Stimulated activated CD4-positive, alpha-beta T cell treated with anti-CD3 and anti-CD28 coated beads, Interleukin-2, amount 100 ng/mL, for 24 hours (primary cell): ENCODE measurements at regions not wholly inside any gene's neighbourhood (a gene's known extent, or its start where the extent isn't known, plus 50 kb on each side); places are given as distances from the start of the nearest gene placed in this dataset.

Experiments
- DNase-seq, 2 donors: peaks; one replicate each; pipeline ENCODE4 v3.0.0-alpha.2; 2020

DNA sequence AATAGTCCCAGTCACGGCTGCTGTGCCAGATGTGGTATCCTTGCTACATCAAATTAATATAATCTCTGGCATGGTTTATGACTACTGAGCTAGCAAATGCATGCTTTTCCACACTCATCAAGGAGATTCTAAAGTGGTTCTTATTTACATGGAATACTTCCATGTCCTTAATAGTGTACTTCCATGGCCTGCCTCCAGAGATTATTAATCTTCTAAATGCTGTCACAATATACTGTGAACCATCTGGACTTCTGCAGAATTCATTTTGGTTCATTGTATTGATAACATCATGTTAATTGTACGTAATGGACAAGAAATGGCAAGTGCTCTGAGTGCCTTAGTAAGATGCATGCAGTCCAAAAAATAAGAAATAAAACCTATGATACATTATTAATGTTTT is 230.8 kb downstream of the NUAK1 start:
- DNase-seq: no peak

DNA sequence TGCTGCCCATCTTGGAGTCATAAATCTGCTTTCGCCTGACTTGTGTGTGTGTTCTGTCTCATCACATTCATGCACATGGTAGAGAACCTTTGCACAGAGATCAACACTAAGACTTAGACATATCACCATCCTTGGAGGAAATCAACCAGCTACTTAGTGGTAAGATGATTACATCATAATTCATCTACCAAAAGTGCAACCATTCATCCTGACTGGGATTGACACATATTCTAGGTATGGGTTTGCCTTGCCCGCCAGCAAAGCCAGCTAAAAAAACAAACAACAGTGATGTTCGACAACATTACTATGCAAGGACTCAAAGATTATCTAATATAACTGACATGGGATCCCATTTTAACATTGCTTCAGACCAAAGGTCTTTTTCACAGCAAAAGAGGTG is 228.7 kb downstream of the NUAK1 start:
- no peak for DNase-seq

DNA sequence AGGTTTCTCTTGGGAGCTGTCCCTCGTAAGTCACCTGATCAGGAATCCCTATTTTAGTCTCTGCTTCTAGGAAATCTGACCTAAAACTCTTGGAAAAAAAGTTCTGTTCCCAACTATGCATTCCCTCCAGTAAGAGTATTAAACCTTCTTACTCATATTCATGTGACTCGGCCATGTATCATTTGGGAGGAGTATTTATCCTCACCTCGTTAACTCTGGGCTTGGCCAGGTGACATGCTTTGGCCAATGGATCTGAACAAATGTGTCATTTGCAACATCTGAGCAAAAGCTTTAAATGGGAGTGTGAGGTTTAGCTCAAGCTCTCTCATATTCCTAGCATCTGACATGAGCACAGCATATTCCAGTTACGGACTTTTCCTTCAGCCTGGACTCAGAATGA is 226.8 kb downstream of the NUAK1 start:
- no peak for DNase-seq

DNA sequence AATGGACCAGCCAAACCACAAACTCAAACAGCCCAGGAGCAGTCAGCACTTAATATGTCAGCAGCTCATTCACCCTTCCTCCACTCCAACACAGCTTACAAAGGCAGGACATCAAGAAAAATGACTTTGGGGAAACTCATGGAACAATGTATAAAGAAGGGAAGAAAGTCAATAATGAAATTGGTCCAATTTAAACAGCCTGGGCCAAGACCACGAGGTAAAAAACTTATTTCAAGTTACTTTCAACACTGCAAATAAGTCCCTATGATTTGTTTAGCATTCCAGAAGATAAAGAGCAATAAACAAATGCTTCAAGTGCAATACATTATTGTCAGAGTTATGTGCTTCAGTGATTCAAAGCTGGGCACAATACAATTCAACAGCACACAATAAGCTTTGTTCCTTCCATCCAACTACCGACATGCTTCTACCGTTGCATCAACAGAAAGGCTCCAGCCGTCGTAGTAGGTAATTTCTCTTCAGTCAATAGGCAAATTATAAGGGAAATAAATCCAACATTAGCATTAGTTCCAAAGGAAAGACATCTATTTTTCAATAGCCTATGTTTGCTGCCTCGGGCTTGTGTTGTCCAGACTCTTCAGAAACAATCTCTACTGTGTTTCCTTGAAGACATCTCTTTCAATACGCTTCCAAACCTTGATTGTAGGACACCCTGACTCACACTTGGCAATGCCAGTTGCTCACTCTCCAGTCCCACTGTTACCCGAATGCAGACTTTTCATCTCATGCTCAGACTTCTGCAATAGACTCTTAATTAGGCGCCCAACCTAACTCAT is 225.7 kb downstream of the NUAK1 start:
- no peak for DNase-seq

DNA sequence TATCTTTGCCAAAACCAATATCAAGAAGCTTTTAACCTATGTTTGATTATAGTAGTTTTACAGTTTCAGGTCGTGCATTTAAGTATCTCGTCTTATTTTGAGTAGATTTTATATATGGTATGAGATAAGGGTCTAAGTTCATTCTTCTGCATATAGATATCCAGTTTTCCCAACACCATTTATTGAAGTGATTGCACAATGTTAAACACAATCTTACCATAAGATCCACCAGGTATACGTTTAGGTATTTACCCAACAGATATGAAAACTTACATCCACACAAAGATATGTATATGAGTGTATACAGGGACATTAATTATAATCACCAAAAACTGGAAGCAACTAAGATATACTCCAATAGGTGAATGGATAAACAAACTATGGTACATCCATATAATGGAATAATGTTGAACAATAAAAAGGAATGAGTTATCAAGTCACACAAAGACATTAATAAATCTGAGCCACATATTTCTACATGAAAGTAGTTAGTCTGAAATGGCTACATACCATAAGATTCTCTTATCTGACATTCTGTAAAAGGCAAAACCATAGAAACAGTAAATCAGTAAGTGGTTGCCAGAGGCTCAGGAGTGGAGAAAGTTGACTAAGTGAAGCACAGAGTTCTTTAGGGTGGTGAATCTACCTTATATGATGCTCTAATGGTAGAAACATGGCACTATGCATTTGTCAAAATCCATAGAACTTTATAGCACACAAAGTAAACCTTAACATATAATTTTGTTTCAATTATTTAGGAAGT is 222.6 kb downstream of the NUAK1 start:
- no peak for DNase-seq

DNA sequence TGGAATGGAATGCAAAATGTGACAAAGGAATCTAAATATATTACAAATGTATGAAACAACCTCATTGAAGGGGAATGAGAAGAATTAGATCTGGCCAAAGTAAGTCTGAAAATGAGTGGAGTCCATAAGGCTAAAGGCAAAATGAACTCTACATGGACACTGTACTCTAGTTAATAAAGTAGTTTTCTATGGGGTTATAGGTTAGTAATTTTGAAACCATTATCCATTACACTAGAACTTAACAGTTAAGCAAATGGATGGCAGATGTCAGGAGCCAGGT is 222.1 kb downstream of the NUAK1 start:
- DNase-seq: no peak

DNA sequence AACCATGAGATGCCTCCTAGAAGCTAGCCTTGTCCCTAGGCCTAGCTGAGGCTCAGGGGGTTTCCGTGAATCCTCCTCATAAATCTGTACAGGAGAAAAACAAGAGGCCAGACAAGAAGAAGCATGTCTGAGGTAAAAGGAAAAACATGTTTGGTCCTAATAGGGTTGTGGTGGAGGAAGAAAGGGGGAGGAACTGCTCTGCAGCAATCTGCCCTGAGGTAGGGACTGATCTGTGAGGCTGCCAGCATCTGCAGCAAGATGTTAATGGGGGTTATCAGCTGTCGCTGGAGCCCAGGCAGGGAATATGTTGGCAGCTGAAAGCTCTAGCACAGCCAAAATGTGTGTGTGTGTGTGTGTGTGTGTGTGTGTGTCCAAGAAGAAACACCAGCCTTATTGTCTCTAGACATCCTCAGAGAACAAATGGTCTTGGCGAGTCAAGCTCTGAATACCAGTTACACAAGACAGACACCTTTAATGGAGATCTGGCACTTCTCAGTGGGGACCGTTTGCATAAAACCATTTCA is 218.5 kb downstream of the NUAK1 start:
- DNase-seq: no peak

DNA sequence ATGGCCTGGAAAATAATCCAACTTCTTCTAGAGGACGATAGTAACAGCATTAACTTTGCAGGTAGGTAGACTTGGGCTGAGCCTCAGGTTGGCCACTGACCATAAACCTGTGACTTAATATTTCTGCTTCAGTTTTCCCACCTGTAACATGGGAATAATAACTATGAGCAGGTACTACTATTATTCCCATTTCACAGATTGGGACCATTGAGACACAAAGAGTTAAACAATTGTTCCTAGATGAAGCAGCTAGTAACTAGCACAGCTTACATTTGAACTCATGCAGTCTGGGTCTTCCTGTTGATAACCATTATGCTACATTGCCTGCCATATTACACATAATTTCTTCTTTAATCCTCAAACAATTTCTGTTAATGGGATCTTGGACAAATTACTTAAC is 217.7 kb downstream of the NUAK1 start:
- no peak for DNase-seq

DNA sequence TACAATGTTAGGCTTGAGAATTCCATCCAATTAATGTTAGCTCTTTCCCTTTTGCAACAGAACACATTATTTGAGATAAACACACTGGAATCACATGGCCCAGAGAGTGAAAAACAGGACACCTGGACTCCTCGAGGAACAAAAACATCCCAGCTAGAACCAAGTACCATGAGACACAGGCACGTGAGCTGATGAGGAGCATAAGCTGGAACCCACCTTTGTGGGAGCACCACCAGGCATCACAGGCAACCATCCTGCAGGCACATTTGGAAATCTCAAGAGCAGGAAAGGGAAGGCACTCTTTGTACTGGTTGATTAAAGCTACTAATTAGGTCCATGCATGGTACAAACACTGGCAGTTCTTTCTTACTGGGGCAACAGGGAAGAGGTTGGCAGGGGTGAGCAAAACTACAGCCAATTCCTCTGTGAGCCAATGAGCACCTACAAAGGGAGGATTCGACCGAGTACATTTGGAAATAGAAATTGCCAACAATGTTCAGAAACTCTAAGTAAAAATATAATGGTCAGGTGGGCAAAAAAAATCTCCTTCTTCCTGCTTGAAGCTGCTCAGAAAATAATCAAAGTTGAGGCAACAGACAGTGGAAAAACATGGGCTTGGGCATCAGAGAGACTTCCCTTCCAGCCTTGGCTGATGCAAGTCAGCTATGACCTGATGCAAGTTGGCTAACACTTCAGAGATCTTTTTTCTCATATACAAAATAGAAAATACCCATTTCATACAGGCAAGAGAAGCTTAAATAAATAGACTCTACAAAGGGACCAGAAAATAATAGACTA is 216.7 kb downstream of the NUAK1 start:
- DNase-seq: no peak

DNA sequence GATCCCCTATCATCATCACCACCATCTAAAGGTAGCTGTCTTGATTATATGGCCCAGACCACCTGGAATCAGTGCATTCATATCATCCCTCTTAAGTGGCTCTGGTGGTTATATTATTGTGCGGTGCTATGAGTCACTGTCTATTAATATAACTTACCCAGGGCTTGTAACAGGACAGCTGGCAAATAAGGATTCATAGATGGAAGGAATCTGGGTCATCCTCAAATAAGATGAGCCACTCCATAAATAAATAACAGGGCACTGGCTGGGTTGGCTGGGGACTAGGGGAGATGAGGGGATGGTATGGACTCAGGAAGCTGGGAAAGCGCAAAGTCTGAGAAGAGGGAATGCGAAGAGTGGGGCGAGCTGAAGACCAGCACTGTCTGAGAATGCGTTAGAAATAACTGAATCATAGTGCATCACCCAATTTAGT is 216.1 kb downstream of the NUAK1 start:
- no peak for DNase-seq

DNA sequence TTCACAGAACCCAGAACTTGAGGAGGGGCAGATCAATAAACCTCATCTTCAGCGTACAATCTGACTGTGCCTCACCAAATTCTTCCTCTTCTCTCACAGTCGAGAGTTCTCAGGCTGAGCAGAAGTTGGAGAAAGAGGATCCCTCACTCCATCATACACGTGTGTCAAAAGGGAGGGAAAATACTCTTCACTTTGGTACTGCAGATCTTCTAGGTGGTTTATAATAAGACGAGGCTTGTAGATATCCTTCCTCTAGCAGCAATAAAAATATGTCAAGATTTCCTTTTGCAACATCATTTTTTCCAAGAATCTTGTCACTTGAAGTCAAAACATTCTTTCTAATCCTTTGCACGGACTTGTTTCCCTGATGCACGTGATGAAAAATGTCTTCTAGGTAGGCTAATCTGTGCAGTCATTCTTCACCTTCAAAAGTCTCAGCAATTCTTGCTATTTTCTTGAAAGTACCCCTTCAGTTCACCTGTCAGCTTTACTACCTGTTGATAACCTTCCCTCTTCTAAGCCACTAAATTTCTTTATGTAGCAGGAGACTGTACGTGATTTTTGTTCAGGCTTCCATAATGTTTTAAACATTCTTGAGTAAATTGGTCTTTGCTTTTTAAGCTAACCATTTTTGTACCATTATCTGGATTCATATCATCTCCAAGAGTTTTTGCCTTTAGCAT is 214.1 kb downstream of the NUAK1 start:
- no peak for DNase-seq

DNA sequence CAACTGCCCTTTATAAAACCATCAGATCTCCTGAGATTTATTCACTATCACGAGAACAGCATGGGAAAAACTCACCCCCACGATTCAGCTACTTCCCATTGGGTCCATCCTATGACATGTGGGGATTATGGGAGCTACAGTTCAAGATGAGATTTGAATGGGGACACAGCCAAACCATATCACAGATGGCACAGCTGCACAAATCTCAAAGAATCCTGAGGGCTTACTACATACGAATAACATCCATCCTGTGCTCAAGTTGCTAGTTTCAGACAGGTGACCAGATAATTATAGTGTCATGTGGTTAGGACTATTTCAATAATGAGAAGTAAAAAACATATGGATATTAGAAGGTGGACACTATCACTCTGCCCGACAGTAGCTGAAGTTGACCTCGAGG is 211.2 kb downstream of the NUAK1 start:
- DNase-seq: no peak

DNA sequence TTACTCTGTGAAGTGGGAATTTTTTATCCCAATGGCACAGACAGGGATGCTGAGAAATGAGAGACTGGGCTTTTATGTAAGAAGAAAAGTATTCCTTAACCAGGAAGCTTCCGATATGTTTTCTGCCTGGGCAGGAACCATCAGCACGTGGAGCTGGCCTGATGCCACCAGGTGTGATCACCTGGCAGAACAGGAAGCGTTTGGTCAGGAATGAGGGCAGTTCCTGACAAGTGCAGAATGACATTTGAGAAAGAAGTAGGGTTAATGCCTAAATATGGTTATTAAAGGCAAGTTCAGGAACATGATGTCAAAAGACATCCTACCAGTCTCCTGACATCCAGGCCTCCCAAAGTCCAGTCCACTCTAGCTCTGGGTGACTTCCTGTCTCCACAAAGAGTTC is 210.3 kb downstream of the NUAK1 start:
- DNase-seq: no peak

DNA sequence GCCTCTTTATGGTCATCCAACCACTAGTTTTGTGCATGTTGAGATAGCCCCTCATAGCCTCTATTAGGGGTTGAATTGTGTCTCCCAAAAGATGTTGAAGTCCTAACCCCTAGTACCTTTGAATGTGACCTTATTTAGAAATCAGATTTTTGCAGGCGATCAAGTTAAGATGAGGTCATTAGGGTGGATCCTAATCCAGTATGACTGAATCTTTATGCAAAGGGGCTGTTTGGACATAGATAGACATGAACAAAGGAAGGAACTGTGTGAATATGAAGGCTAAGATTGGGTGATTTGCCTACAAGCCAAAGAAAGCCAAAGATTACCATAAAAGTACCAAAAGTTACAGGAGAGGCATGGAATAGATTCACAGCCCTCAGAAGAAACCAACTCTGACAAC is 209.6 kb downstream of the NUAK1 start:
- no peak for DNase-seq

DNA sequence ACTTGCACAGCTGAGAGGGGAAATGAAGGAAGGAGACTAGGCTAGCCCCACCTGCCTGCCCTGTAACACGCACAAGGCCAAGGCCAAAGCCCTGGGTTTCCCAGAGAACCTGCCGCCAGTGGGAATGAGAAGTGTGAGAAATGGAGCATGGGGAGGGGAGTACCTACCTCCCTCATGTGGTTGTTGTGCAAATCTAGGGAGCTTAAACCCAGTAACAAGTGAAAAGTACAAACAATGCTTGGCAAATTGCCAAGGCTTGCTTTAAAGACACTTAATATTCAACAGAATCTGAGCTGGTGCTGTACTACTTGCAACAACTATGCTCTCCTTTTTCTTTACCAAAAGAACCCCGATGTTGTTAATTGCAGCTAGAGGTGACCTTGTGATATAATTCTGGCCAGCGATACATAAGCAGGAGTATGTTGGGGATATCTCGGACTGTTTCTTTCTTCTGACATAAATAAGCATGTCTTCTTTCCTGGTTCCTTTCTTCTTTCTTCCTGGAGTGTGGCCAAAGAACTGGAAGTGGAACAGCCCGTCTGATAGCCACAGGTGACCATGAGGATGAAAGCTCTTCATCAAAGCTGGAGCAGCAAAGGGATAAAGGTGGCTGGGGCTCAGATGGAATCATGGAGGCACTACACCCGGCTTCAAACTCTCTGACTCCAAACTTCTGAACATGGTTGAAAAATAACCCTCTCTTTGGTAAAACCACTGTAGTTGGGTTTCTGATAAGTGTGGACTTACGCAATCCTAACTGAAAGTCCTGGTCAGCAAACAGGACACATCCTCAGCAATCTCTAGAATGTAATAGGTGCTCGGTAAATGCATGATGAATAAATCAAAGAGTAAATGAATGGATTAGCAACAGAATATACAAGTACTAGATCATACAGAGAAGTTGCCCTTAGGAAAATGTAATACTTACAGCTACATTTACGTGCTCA is 207.9 kb downstream of the NUAK1 start:
- DNase-seq: no peak

DNA sequence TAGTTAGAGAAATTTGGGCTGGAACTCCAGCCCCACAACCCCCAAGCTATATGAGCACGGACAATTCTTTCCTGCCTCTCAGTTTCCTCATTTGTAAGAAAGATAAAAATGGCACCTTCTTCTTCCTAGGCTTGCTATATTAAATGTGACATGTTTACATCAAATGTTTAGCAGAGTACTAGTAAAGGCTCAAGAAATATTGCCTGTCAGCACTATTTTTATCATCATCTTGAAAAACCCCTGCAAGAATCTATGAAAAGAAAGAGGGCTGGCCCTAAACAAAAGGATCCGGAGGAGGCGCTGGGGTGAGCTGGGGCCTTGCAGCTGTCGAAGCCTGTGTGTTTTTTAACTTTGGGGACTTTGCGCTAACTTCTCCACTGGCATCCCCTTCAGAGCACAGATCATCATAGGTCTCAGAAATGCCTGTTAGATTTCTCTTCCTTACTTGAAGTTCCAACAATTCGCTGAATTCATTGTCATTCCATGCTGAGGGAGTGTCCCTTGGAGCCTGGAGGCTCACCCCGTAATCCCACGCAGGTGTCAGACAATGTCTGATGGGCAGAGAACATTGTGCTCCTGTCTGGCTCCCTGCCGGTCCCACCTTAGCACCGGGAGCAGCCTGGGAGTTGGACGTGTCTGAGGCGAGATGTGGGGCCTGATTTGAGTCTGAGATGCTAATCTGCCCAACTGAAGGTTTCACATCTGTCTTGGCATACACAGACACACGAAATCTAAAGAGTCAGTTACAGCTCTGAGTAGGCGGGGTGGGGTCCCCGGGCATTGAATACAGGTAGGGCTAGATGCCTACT is 206.8 kb downstream of the NUAK1 start:
- DNase-seq: no peak

DNA sequence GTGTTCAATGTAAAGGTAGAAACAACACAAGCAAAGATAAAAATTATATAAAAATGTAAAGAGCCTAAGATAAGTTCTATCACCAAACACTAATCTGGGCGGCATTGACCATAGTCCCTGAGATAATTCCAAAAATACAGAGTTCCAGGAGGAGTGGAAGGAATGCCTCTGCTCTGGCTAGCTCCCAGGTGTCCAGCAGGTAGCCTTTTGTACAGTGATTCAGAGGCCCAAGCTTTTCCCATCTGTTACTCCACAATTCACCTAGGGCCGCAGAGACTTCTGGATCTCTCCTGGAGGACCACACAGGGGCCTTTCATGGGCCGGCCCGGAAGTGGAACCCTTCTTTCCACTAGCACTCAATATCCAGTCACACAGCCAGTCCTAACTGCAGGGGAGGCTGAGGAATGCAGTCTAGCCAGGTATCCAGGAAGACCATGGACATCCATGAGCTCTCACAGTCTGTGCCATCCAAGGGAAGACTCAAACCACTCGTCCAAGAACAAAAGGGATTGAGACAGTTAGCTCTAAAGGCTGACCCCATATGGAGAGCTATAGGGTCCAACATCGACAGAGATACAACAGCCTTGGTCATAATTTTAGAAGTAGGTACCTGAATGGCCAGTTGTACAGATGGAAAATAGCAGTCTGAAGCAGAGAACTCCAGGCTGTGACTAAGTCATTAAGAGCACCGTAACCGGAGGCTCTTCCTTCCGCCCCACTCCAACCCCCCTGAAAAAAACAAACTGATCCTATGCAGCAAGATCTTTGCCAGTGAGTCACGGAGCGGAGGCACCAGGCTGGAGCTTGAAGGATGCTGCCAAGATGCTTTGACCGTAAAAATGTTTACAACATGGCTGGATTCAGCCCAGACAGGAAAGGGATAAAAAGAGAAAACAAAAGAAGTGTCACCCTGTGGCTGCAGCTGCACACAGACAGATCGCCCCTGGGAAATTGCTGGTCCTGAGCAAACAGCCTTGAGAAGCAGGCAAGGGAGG is 204.8 kb downstream of the NUAK1 start:
- DNase-seq: no peak

DNA sequence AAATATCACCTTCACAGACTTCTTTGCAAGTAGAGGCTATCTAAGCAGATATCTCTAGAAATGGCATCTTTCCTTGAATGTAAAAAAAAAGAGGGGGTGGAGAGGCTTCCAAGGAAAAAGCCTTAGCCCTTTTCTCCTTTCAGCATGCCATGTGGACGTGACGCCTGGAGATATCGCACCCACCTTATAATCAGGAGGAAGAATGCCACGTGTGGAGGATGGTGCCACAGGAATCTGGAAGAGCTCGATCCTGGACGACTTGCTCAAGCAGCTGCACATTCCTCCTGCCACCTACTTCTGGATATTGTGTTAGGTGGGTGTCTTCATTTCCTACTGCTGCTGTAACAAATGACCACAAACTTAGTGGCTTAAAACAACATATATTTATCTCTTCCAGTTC is 203.6 kb downstream of the NUAK1 start:
- no peak for DNase-seq

DNA sequence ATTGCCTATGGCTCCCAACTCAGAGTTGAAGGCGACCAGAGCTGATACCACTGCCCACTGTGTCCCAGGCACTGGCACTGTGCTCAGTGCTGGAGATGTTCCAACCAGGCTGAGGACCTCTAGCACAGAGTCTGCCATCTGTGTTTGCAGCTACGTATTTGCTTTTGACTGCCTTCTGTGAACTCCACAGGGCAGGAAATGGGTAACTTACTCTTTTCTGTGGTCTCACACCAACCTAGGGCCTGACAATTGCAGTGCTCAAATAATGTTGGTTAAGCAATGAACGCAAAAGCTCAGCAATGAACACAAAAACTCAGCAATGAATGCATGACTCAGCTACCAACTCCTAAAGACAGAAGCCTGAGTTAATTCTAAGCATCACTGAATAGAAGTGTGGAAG is 202.8 kb downstream of the NUAK1 start:
- DNase-seq: no peak

DNA sequence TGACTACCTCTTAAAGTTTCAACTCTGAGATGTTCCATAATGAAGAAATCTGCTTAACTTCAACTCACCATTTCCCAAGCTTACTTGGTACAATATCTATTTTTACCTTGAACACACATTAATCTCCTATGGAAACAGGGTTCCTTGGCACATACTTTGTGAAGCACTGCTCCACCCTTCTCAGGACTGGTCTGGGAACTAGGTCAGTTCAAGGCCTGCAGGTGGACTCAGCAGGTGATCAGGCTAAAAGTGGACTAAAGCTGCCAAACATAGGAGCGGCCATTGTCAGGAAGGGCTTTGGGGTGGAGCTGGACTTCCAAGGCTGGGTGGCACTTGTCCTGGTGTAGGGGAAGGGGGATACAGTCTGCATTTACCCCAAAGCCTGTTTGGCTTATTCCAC is 202.3 kb downstream of the NUAK1 start:
- no peak for DNase-seq
